Fibroblast of pulmonary artery (primary cell): ENCODE measurements at regions not wholly inside any gene's neighbourhood (a gene's known extent, or its start where the extent isn't known, plus 50 kb on each side); places are given as distances from the start of the nearest gene placed in this dataset.

Experiments
- DNase-seq: peaks from one replicate; pipeline ENCODE4 v3.0.0-alpha.2; 2010; ENCODE audit warnings: low read depth
- H3K4me3 ChIP-seq: replicated peaks from 2 replicates; pipeline ENCODE4 v1.5.1; 2011; ENCODE audit warnings: low read depth, mild to moderate bottlenecking, control low read depth, low read length, moderate library complexity
- CTCF ChIP-seq: IDR thresholded peaks from 2 replicates; pipeline ENCODE4 v1.5.1; 2011; ENCODE audit warnings: mild to moderate bottlenecking, control low read depth, low read length, inconsistent platforms; ENCODE audit errors: missing control alignments

GRCh38 chr10:123478116-123478515 is 188.0 kb upstream of the GPR26 start:
- no peak for DNase-seq
- no peak for TF ChIP-seq CTCF
- no peak overlapping the region for H3K4me3 ChIP-seq

- no peak overlapping the region for H3K4me3 ChIP-seq
- no peak for TF ChIP-seq CTCF
- no peak for DNase-seq
Observed at GRCh38 chr10:123479640-123480039, 186.5 kb upstream of the GPR26 start.

- no peak for DNase-seq
- H3K4me3 ChIP-seq = no peak overlapping the region
- TF ChIP-seq CTCF = no peak
Observed at GRCh38 chr10:123480344-123480743, 185.8 kb upstream of the GPR26 start.

- H3K4me3 ChIP-seq = no peak overlapping the region
- no peak for DNase-seq
- no peak for TF ChIP-seq CTCF
Observed at GRCh38 chr10:123480845-123481244, 185.3 kb upstream of the GPR26 start.

GRCh38 chr10:123484722-123485121 is 181.4 kb upstream of the GPR26 start:
- DNase-seq = no peak
- TF ChIP-seq CTCF = no peak
- no peak overlapping the region for H3K4me3 ChIP-seq

GRCh38 chr10:123485341-123485960 is 180.7 kb upstream of the GPR26 start:
- no peak for TF ChIP-seq CTCF
- no peak overlapping the region for H3K4me3 ChIP-seq
- no peak for DNase-seq

GRCh38 chr10:123488436-123488835 is 177.7 kb upstream of the GPR26 start:
- no peak for DNase-seq
- TF ChIP-seq CTCF = no peak
- no peak overlapping the region for H3K4me3 ChIP-seq
